ENCODE measurements at regions not wholly inside any gene's neighbourhood (a gene's known extent, or its start where the extent isn't known, plus 50 kb on each side); places are given as distances from the start of the nearest gene placed in this dataset.

DNA sequence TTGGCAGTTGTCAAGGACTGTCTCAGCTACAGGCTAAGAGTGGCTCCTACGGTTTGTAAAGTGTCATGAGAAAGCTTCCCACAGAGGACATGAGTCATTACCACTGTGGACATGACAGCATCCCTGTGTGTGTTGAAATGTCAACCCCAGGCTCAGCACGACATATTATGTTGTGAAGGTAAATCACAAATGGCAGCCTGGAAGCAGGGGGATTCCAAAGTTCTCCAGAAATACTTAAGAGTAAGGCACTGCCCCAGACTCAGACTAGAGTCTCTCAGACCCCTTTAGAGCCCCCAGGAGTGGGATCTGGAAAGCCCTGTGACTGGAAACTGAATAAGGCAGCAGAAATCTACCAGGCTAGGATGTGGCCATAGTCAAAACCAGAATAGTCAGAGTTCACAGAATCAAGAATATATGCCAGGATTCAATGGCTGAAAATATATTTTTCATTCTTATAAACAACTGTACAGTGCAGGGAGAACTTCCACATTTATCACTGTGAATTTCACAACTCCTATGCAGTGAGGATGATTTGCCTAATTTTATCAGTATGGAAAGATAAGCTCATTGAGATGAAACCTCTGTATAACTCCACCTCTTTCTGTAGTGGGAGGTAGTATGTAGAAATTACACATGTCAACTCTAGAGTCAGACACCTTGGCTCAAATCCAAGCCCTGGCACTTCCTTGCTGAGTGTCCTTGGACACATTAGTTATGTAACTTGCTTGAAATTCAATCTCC is 237.1 kb upstream of the CFAP20DC start:
- Histone ChIP-seq H3K9ac (ENCODE audit: insufficient read length, low read depth) (no peak overlapping the region), H3K4me3 (ENCODE audit: insufficient read length, low read depth) (no peak overlapping the region), H3K4me1 (ENCODE audit: insufficient read depth, insufficient read length) (no peaks in the 10 kb centered on the region), H3K27me3 (ENCODE audit: insufficient read depth, insufficient read length) (no peaks in the 10 kb centered on the region), H3K9me3 (ENCODE audit: insufficient read depth, low read length) (no peaks in the 10 kb centered on the region), H3K36me3 (ENCODE audit: insufficient read depth, insufficient read length, low read length) (no peaks in the 10 kb centered on the region)
- DNase-seq (ENCODE audit: low read depth, low spot score), result no peak
- TF ChIP-seq ZNF274 (IDR thresholded peaks at IDR 0.05; ENCODE audit: low read depth, low read length) (no peak), YY1 (IDR thresholded peaks at IDR 0.05; ENCODE audit: insufficient read depth, insufficient read length) (no peak), SUZ12 (IDR thresholded peaks at IDR 0.05; ENCODE audit: extremely low read depth, insufficient read depth, insufficient read length) (no peak)

DNA sequence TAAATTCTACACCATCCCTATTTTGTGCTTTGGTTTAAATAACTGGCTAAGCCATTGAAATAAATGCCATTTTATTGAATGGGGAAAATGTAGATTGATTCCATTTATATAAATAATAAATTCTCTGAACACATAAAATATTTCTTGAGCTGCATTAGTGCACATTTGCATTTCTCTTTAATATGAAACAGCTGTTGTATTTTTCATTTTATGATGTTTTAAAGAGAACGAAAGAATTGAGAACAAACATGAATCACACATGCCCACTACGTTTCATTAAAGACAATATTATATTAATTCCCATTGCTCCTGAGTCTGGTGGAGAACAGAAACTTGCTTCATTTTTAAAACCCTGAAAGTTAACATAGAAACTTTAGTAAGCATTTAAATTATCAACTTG is 235.7 kb upstream of the CFAP20DC start:
- no peak for DNase-seq (ENCODE audit: low read depth, low spot score)
- Histone ChIP-seq H3K36me3 (ENCODE audit: insufficient read depth, insufficient read length, low read length) (no peaks in the 10 kb centered on the region), H3K9me3 (ENCODE audit: insufficient read depth, low read length) (no peaks in the 10 kb centered on the region), H3K4me1 (ENCODE audit: insufficient read depth, insufficient read length) (no peaks in the 10 kb centered on the region), H3K9ac (ENCODE audit: insufficient read length, low read depth) (no peak overlapping the region), H3K4me3 (ENCODE audit: insufficient read length, low read depth) (no peak overlapping the region), H3K27me3 (ENCODE audit: insufficient read depth, insufficient read length) (no peaks in the 10 kb centered on the region)
- TF ChIP-seq YY1 (IDR thresholded peaks at IDR 0.05; ENCODE audit: insufficient read depth, insufficient read length) (no peak), SUZ12 (IDR thresholded peaks at IDR 0.05; ENCODE audit: extremely low read depth, insufficient read depth, insufficient read length) (no peak), ZNF274 (IDR thresholded peaks at IDR 0.05; ENCODE audit: low read depth, low read length) (no peak)

DNA sequence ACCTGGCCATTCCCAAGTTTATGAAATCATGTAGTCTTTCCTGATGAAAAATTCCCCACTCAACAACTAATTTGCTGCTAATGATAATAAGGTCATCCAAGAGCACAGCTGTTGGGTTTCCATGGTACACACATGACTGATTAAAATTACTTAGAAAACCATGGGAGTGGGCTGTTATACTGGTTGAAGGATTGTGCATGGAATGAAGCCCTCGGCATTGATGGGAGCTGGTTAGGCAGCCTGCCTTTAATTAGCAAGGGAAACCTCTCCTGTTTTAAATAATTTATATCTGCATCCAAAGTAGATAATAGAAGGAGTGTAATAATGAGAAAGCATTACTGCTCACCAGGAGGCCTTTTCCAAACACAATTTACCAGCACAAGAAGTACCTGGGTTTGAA is 235.1 kb upstream of the CFAP20DC start:
- Histone ChIP-seq H3K27me3 (ENCODE audit: insufficient read depth, insufficient read length) (no peaks in the 10 kb centered on the region), H3K36me3 (ENCODE audit: insufficient read depth, insufficient read length, low read length) (no peaks in the 10 kb centered on the region), H3K9ac (ENCODE audit: insufficient read length, low read depth) (no peak overlapping the region), H3K4me3 (ENCODE audit: insufficient read length, low read depth) (no peak overlapping the region), H3K4me1 (ENCODE audit: insufficient read depth, insufficient read length) (no peaks in the 10 kb centered on the region), H3K9me3 (ENCODE audit: insufficient read depth, low read length) (no peaks in the 10 kb centered on the region)
- no peak for DNase-seq (ENCODE audit: low read depth, low spot score)
- no peak for TF ChIP-seq SUZ12 (IDR thresholded peaks at IDR 0.05; ENCODE audit: extremely low read depth, insufficient read depth, insufficient read length)
- no peak for TF ChIP-seq ZNF274 (IDR thresholded peaks at IDR 0.05; ENCODE audit: low read depth, low read length)
- no peak for TF ChIP-seq YY1 (IDR thresholded peaks at IDR 0.05; ENCODE audit: insufficient read depth, insufficient read length)

DNA sequence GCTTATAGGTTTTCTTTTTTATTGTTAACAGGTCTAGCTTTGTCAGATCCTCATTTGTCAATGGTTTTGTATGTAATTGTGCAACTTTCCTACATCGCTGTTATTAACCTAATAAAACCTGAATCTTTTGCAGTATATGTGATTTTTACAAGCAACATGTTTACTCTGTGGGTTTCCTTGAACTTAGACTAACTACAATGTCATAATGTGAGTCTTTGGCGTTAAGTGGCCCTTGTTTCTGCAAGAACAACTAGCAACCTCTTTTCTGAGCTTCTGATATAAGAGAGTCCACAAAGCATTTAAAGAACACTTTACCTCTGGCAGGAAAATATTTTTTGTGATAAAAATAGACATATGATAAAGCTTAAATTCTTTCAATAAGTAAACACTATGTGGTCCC is 230.3 kb upstream of the CFAP20DC start:
- Histone ChIP-seq H3K9me3 (ENCODE audit: insufficient read depth, low read length) (no peaks in the 10 kb centered on the region), H3K9ac (ENCODE audit: insufficient read length, low read depth) (no peak overlapping the region), H3K27me3 (ENCODE audit: insufficient read depth, insufficient read length) (no peaks in the 10 kb centered on the region), H3K4me1 (ENCODE audit: insufficient read depth, insufficient read length) (peaks cover 4% of the 10 kb centered on the region), H3K36me3 (ENCODE audit: insufficient read depth, insufficient read length, low read length) (no peaks in the 10 kb centered on the region), H3K4me3 (ENCODE audit: insufficient read length, low read depth) (no peak overlapping the region)
- no peak for DNase-seq (ENCODE audit: low read depth, low spot score)
- TF ChIP-seq SUZ12 (IDR thresholded peaks at IDR 0.05; ENCODE audit: extremely low read depth, insufficient read depth, insufficient read length) (no peak), ZNF274 (IDR thresholded peaks at IDR 0.05; ENCODE audit: low read depth, low read length) (no peak), YY1 (IDR thresholded peaks at IDR 0.05; ENCODE audit: insufficient read depth, insufficient read length) (no peak)

DNA sequence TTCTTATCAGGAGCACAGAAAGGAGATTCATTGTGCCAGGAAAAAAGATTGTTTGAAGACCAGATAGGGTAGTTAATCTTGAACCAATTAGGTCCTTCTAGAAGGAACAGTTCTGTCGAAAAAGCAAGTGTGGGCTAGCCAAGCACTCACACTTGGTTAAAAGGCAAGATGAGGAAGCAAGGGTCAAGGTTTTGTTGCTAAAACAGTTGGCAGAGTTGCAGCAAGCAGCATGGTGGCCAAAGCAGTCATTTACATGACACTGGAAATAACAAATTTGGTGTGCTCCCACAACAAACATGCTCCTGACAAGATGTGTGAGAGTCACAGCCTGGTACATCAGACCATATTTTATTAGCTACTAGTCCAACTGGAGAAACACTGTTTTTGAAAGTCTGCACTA is 228.0 kb upstream of the CFAP20DC start:
- H3K36me3 ChIP-seq (ENCODE audit: insufficient read depth, insufficient read length, low read length), result no peaks in the 10 kb centered on the region
- DNase-seq (ENCODE audit: low read depth, low spot score), result no peak
- no peaks in the 10 kb centered on the region for H3K27me3 ChIP-seq (ENCODE audit: insufficient read depth, insufficient read length)
- H3K4me3 ChIP-seq (ENCODE audit: insufficient read length, low read depth), result no peak overlapping the region
- no peaks in the 10 kb centered on the region for H3K9me3 ChIP-seq (ENCODE audit: insufficient read depth, low read length)
- H3K9ac ChIP-seq (ENCODE audit: insufficient read length, low read depth), result no peak overlapping the region
- peaks cover 4% of the 10 kb centered on the region for H3K4me1 ChIP-seq (ENCODE audit: insufficient read depth, insufficient read length)
- TF ChIP-seq ZNF274 (IDR thresholded peaks at IDR 0.05; ENCODE audit: low read depth, low read length) (no peak), YY1 (IDR thresholded peaks at IDR 0.05; ENCODE audit: insufficient read depth, insufficient read length) (no peak), SUZ12 (IDR thresholded peaks at IDR 0.05; ENCODE audit: extremely low read depth, insufficient read depth, insufficient read length) (no peak)

DNA sequence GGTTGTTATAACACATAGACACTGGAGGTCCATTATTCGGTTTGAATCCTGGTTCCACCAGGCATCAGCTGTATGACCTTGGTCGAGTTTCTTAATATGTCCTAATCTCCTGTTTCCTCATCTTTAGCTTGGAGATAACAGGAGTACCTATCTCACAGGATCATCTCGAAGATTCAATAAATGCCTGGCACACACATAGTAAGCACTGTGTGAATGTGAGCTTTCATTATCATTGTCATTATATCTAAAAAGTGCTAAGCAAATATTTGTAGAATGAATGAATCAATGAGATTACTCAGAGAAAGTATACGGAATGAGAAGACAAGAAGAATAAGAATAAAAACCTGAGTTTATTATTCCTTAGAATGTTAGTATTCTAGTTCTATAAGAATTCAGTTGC is 227.4 kb upstream of the CFAP20DC start:
- Histone ChIP-seq H3K9ac (ENCODE audit: insufficient read length, low read depth) (no peak overlapping the region), H3K27me3 (ENCODE audit: insufficient read depth, insufficient read length) (no peaks in the 10 kb centered on the region)
- DNase-seq (ENCODE audit: low read depth, low spot score), result no peak

DNA sequence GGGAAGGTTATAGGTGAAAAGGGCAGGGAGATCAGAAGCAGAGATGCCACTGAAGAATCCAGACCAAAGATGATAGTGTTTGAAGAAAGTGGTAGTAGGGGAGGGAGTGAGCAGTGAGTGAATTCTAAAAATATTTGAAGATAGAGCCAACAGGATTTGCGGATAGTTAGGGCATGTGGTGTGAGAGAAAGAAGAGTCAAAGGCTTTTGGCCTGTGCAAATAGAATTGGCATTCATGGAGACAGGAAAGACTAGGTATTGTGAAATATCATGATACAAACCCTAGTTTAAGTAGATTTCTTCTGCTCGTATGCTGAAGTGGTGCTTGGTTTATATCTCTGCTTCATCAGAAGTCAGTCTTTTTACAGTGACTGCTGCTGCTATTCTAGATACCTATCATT is 224.2 kb upstream of the CFAP20DC start:
- Histone ChIP-seq H3K9me3 (ENCODE audit: insufficient read depth, low read length) (no peaks in the 10 kb centered on the region), H3K4me3 (ENCODE audit: insufficient read length, low read depth) (no peak overlapping the region), H3K36me3 (ENCODE audit: insufficient read depth, insufficient read length, low read length) (no peaks in the 10 kb centered on the region), H3K4me1 (ENCODE audit: insufficient read depth, insufficient read length) (peaks cover 4% of the 10 kb centered on the region), H3K9ac (ENCODE audit: insufficient read length, low read depth) (no peak overlapping the region), H3K27me3 (ENCODE audit: insufficient read depth, insufficient read length) (no peaks in the 10 kb centered on the region)
- no peak for DNase-seq (ENCODE audit: low read depth, low spot score)
- TF ChIP-seq ZNF274 (IDR thresholded peaks at IDR 0.05; ENCODE audit: low read depth, low read length) (no peak), SUZ12 (IDR thresholded peaks at IDR 0.05; ENCODE audit: extremely low read depth, insufficient read depth, insufficient read length) (no peak), YY1 (IDR thresholded peaks at IDR 0.05; ENCODE audit: insufficient read depth, insufficient read length) (no peak)

More for the DNA sequence above, 227.4 kb upstream of the CFAP20DC start:
- Histone ChIP-seq H3K9me3 (ENCODE audit: insufficient read depth, low read length) (no peaks in the 10 kb centered on the region), H3K4me3 (ENCODE audit: insufficient read length, low read depth) (no peak overlapping the region), H3K4me1 (ENCODE audit: insufficient read depth, insufficient read length) (peaks cover 4% of the 10 kb centered on the region), H3K36me3 (ENCODE audit: insufficient read depth, insufficient read length, low read length) (no peaks in the 10 kb centered on the region)
- TF ChIP-seq SUZ12 (IDR thresholded peaks at IDR 0.05; ENCODE audit: extremely low read depth, insufficient read depth, insufficient read length) (no peak), ZNF274 (IDR thresholded peaks at IDR 0.05; ENCODE audit: low read depth, low read length) (no peak), YY1 (IDR thresholded peaks at IDR 0.05; ENCODE audit: insufficient read depth, insufficient read length) (no peak)
